Neuron (in vitro differentiated cells): ENCODE measurements at regions not wholly inside any gene's neighbourhood (a gene's known extent, or its start where the extent isn't known, plus 50 kb on each side); places are given as distances from the start of the nearest gene placed in this dataset.
"Not testable (repeated sequence)": the region's sequence is repeated elsewhere in the genome, so short reads cannot be mapped to it uniquely, and the experiment has no call there.

Source experiments
- H2AFZ ChIP-seq: one replicate; pipeline ENCODE4 v1.6.1; 2013; ENCODE audit warnings: low read depth, mild to moderate bottlenecking, inconsistent platforms, low read length, moderate library complexity
- H3K27me3 ChIP-seq: one replicate; pipeline ENCODE4 v1.6.1; 2013; ENCODE audit warnings: low read length; ENCODE audit not compliant: insufficient read depth
- H3K36me3 ChIP-seq: one replicate; pipeline ENCODE4 v1.6.1; 2013; ENCODE audit warnings: low read length; ENCODE audit not compliant: insufficient read depth
- H3K4me1 ChIP-seq: one replicate; pipeline ENCODE4 v1.6.1; 2013; ENCODE audit warnings: low read length; ENCODE audit not compliant: insufficient read depth
- H3K4me3 ChIP-seq: 2 replicates; pipeline ENCODE4 v1.5.1; 2013; ENCODE audit warnings: mild to moderate bottlenecking, low read length, moderate library complexity
- H3K9me3 ChIP-seq: one replicate; pipeline ENCODE4 v1.6.1; 2013; ENCODE audit warnings: low read length

- H3K36me3 ChIP-seq, result no peaks in the 10 kb centered on the region
- no peaks in the 10 kb centered on the region for H3K9me3 ChIP-seq
- H3K4me3 ChIP-seq, result no peak overlapping the region
- H3K4me1 ChIP-seq, result peaks cover 17% of the 10 kb centered on the region
- no peak overlapping the region for H2AFZ ChIP-seq
- H3K27me3 ChIP-seq, result peaks cover 7% of the 10 kb centered on the region
Measured at GRCh38 chr11:45754741-45755140, 50.2 kb upstream of the SLC35C1 start.

GRCh38 chr11:45754261-45754709, 50.7 kb upstream of the SLC35C1 start:
- no peaks in the 10 kb centered on the region for H3K36me3 ChIP-seq
- H3K27me3 ChIP-seq, result peaks cover 7% of the 10 kb centered on the region
- peaks cover 17% of the 10 kb centered on the region for H3K4me1 ChIP-seq
- no peak overlapping the region for H3K4me3 ChIP-seq
- H2AFZ ChIP-seq, result no peak overlapping the region
- H3K9me3 ChIP-seq, result no peaks in the 10 kb centered on the region

DNA sequence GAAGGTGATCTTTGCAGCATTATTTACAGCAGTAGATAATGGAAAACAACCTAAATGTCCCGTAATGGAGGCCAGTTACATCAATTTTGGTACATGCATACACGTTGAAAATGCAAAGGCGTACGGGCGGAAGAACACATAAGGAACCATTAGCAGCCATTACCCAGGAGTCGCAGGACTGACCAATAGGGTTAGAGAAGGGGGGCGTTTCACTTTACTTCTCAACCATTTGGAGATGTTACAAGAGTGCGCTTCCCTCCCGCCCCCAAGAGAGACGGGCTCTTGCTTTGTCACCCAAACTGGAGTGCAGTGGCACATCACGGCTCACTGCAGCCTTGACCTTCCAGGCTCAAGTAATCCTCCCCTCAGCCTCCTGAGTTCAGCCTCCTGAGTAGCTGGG, 52.8 kb upstream of the SLC35C1 start:
- Histone ChIP-seq H3K27me3 (peaks cover 3% of the 10 kb centered on the region), H3K36me3 (no peaks in the 10 kb centered on the region), H3K9me3 (no peaks in the 10 kb centered on the region), H3K4me1 (peaks cover 17% of the 10 kb centered on the region), H3K4me3 (no peak overlapping the region), H2AFZ (no peak overlapping the region)

GRCh38 chr11:45751430-45751829, 53.5 kb upstream of the SLC35C1 start:
- peaks cover 3% of the 10 kb centered on the region for H3K27me3 ChIP-seq
- H3K9me3 ChIP-seq, result no peaks in the 10 kb centered on the region
- peaks cover 17% of the 10 kb centered on the region for H3K4me1 ChIP-seq
- H3K4me3 ChIP-seq, result no peak overlapping the region
- peak overlapping the region; percentile 8 for H2AFZ ChIP-seq
- no peaks in the 10 kb centered on the region for H3K36me3 ChIP-seq

- H3K27me3 ChIP-seq, result peaks cover 3% of the 10 kb centered on the region
- H3K4me3 ChIP-seq, result no peak overlapping the region
- H3K36me3 ChIP-seq, result no peaks in the 10 kb centered on the region
- peaks cover 17% of the 10 kb centered on the region for H3K4me1 ChIP-seq
- H3K9me3 ChIP-seq, result no peaks in the 10 kb centered on the region
- H2AFZ ChIP-seq, result no peak overlapping the region
Measured at GRCh38 chr11:45750439-45750838, 54.5 kb upstream of the SLC35C1 start.

- H3K4me1 ChIP-seq, result peaks cover 17% of the 10 kb centered on the region
- H2AFZ ChIP-seq, result no peak overlapping the region
Measured at GRCh38 chr11:45748801-45749200, 56.1 kb upstream of the SLC35C1 start.

DNA sequence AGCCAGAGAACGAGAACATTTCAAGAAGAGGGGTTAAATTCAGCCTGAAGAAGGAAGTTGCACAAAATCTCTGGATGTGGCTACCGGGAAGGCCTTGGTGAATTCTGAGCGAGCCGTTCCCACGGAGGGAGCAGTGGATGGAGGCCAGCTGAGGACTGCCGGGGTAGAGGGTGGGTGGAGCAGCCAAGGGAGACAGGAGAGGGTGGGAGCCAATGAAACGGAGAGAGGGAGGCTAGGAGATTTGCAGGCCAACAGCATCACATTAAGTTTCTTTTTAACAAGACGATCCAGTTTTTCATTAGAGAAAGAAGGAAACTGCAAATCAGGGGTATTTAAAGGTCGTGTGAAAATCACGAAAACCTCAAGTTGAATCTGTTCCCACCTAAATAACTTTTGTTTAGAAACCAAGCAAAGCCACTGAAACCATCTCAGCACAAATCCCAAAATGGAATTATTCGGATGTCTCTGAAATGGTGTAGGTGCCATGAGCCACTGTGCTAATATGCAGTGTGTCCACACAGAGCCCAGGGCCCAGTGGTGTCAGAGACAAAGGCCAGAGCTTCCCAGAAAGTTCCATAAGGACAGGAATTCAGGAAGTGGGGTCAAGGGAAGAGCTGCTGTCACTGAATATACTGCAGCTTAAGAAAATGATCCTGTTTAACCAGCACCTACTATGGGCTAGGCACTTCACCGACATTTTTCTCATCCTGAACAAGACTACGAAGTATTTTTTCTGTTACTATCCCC, 59.7 kb upstream of the SLC35C1 start:
- Histone ChIP-seq H3K27me3 (peaks cover 4% of the 10 kb centered on the region), H3K4me1 (no peaks in the 10 kb centered on the region), H3K36me3 (no peaks in the 10 kb centered on the region), H2AFZ (no peak overlapping the region), H3K4me3 (no peak overlapping the region), H3K9me3 (no peaks in the 10 kb centered on the region)

More at GRCh38 chr11:45748801-45749200, 56.1 kb upstream of the SLC35C1 start:
- H3K9me3 ChIP-seq, result no peaks in the 10 kb centered on the region
- H3K27me3 ChIP-seq, result peaks cover 3% of the 10 kb centered on the region
- no peak overlapping the region for H3K4me3 ChIP-seq
- H3K36me3 ChIP-seq, result no peaks in the 10 kb centered on the region

DNA sequence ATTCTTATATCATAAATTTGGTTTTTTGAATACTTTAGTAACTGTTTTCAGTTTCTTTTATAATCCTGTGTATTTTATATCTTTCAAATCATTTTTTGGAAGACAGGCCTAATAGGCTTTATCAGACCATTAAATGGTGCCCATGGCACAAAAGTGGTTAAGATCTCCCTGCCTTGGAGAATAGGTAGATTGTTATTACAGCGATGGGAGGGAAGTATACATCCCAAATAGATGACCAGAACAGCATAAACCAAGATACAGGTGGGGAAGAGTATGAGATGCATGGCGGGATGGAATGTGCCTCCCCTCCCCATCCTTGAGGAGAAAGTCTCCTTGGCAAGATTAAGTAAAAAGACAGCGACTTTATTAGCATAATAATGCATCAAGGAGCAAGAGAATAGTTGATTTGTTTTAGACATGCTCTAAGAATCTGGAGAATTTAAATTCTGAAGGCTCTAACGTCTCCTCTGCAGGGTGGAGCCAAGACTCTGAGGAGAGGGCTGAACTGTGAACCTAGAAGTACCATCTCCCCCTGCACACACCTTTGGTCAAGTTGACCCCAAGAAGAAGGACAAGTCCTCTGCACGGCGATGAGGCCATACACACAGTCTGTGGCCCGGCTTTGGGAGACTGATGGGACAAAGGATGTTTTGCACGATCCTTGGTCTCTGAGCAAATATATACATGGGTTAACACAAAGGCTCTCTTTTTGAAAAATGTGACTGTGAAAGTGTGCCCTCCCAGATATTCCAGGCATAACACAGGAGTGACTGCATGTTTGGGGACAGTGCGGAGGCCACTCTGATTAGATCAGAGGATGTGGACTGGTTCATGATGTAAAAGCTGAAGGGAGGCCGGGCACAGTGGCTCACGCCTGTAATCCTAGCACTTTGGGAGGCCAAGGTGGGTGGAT, 61.1 kb upstream of the SLC35C1 start:
- Histone ChIP-seq H3K4me1 (no peaks in the 10 kb centered on the region), H3K36me3 (no peaks in the 10 kb centered on the region), H3K27me3 (peaks cover 3% of the 10 kb centered on the region), H2AFZ (no peak overlapping the region), H3K9me3 (no peaks in the 10 kb centered on the region), H3K4me3 (no peak overlapping the region)

- no peaks in the 10 kb centered on the region for H3K36me3 ChIP-seq
- no peak overlapping the region for H2AFZ ChIP-seq
- no peaks in the 10 kb centered on the region for H3K4me1 ChIP-seq
- H3K27me3 ChIP-seq, result peaks cover 3% of the 10 kb centered on the region
- H3K9me3 ChIP-seq, result no peaks in the 10 kb centered on the region
- no peak overlapping the region for H3K4me3 ChIP-seq
Measured at GRCh38 chr11:45741582-45741981, 63.4 kb upstream of the SLC35C1 start.

GRCh38 chr11:45741032-45741431, 63.9 kb upstream of the SLC35C1 start:
- no peaks in the 10 kb centered on the region for H3K9me3 ChIP-seq
- H3K4me3 ChIP-seq, result no peak overlapping the region
- H2AFZ ChIP-seq, result no peak overlapping the region
- H3K36me3 ChIP-seq, result no peaks in the 10 kb centered on the region
- peaks cover 3% of the 10 kb centered on the region for H3K27me3 ChIP-seq
- no peaks in the 10 kb centered on the region for H3K4me1 ChIP-seq

DNA sequence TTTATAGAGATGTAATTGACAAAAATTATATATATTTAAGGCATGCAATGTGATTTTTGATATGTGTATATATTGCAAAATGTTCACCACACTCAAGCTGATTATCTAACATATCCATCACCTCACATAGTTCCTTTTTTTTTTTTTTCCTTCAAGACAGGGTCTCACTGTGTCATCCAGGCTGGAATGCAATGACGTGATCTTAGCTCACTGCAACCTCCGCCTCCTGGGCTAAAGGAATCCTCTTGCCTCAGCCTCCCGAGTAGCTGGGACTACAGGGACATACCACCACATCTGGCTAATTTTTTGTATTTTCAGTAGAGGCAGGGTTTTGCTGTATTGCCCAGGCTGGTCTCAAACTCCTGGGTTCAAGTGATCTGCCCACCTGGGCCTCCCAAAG, 65.1 kb upstream of the SLC35C1 start:
- peaks cover 3% of the 10 kb centered on the region for H3K27me3 ChIP-seq
- no peak overlapping the region for H3K4me3 ChIP-seq
- no peaks in the 10 kb centered on the region for H3K9me3 ChIP-seq
- H3K36me3 ChIP-seq, result no peaks in the 10 kb centered on the region
- no peaks in the 10 kb centered on the region for H3K4me1 ChIP-seq
- no peak overlapping the region for H2AFZ ChIP-seq

GRCh38 chr11:45739071-45739470, 65.9 kb upstream of the SLC35C1 start:
- H3K4me1 ChIP-seq, H3K4me3 ChIP-seq, H3K27me3 ChIP-seq, H3K9me3 ChIP-seq, H3K36me3 ChIP-seq, H2AFZ ChIP-seq: not testable (repeated sequence)

DNA sequence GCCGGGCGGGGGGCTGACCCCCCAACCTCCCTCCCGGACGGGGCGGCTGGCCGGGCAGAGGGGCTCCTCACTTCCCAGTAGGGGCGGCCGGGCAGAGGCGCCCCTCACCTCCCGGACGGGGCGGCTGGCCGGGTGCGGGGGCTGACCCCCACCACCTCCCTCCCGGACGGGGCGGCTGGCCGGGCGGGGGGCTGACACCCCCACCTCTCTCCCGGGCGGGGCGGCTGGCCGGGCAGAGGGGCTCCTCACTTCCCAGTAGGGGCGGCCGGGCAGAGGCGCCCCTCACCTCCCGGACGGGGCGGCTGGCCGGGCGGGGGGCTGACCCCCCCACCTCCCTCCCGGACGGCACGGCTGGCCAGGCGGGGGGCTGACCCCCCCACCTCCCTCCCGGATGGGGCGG, 66.8 kb upstream of the SLC35C1 start:
- not testable (repeated sequence) for H3K27me3 ChIP-seq, H3K9me3 ChIP-seq, H3K4me1 ChIP-seq, H3K4me3 ChIP-seq, H3K36me3 ChIP-seq, H2AFZ ChIP-seq
